SH-SY5Y (cell line): ENCODE measurements at regions not wholly inside any gene's neighbourhood (a gene's known extent, or its start where the extent isn't known, plus 50 kb on each side); places are given as distances from the start of the nearest gene placed in this dataset.

Experiments
- GATA2 ChIP-seq: IDR thresholded peaks from 2 replicates; pipeline ENCODE4 v1.6.1; 2011; ENCODE audit warnings: mild to moderate bottlenecking, low read depth, low read length
- GATA3 ChIP-seq: IDR thresholded peaks from 2 replicates; pipeline ENCODE4 v1.6.1; 2011; ENCODE audit warnings: low read depth, mild to moderate bottlenecking, low read length, moderate library complexity

DNA sequence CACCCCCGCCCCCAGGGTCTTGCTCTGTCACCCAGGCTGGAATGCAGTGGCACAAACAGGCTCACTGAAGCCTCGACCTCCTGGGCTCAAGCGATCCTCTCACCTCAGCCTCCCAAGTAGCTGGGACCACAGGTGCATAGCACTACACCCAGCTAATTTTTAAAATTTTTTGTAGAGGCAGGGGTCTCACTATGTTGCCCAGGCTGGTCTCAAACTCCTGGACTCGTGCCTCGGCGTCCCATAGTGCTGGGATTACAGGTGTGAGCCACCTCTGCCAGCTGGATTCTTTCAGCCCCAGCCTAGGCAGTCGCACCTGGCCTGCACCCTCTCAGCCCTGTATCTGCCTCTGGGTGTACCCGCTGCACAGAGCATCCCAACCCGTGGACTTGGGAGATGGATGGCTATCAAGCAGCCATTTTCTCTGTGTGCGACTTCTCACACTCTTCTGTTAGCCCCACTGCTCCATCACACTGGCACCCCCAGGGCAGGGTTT is 166.4 kb upstream of the HAAO start:
- TF ChIP-seq GATA3: no peak
- TF ChIP-seq GATA2: no peak

DNA sequence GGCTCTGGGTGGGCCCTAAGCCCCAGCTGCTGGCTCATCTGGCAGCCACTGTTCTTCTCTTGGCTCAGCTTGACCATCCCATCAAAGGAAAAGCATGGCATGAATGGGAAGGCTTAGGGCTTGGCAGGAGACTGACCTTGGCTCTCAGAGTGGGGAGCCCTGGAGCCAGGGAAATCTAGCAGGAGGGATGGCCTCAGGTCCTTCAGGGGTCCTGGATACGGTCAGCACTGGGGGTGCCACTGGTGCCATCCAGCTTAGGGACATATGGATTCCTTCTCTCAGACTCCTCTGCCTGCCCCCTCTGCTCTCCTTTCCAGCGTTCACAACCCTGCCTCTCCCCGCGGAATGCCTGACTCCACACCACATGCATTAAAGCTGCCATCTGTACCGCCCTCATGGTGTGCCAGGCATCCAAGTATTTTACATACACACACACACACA is 165.5 kb upstream of the HAAO start:
- TF ChIP-seq GATA3 (no peak), GATA2 (no peak)

DNA sequence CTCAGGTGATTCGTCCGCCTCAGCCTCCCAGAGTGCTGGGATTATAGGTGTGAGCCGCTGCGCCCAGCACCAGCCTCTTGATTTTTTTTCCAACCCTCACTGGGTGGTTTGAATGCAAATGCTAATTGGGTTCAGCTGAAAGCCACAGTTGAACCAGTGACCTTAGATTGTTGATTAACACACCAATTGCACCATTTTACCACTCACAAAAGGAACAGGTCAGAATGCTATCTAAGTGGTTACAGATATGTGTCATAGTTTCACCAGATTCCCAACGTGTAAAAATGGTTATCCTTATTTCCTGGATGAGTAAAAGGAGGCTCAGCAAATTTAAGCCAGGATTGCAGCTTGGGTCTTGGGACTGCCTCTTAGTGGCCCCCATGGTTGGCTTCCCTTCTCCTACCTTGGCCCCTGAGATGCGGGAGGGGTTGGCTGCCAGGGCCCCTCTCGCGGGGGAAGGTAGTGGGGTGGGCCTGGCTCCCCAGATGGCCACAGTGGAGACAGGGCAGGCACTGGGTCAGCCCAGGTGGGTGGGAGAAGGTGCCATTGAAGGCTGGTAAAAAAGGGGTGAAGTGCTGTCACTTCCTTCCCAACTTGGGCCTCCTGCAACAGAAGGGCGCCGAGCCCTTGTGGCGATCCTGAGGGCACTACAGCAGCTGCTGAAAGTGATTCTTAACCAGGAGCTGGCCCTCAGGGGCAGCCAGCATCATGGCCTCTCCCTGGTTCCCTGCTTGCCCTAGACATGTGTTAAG is 164.9 kb upstream of the HAAO start:
- TF ChIP-seq GATA2 (no peak), GATA3 (no peak)

DNA sequence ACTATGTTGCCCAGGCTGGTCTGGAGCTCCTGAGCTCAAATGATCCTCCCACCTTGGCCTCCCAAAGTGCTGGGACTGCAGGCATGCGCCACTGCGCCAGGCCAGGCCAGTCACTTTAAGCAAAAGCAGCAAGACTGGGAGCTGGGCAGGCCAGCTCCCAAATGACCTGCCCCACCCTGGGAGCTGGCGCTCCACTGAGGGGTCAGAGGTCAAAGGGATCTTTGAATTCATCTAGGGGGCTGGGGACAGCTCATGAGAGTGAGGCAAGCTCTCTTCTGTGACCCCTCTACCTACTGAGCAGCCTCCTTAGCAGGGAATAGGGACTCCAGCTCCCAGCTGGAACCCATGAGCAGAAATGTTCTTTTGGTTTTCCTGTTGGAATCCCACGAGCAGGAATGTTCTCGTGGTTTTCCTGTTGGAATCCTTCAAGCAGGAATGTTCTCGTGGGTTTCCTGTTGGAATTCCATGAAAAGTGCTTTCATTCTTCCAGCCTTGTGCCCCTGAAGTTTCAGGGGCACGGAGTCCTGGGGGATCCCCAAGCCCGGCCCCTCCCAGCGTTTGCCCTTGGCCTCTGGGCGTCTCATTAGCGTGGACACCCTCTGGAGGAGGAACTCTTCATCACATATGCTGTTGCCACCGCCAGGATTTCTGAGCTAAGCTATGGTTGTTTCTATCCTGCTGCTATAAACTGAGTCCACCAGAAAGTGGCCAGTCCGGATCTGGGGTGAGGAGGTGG is 162.0 kb upstream of the HAAO start:
- TF ChIP-seq GATA2 (no peak), GATA3 (no peak)

DNA sequence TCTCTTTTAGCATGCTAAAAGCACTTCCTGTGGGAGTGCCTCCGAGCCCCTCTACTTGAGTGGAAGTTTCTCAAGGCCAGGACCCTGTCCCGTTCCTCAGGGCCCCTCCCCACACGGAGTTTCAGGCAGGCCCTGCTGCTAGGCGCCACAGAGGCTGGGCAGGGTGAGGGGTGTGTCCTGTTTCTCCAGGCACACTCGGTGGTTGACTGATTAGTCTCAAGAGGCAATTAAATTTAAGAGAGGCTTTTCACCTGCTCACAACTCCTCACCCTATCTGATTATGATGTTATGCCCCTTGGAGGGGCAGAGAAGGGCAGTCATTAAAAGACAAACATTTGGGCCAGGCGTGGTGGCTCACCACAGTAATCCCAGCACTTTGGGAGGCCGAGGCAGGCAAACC is 160.8 kb upstream of the HAAO start:
- TF ChIP-seq GATA3 (no peak), GATA2 (no peak)

DNA sequence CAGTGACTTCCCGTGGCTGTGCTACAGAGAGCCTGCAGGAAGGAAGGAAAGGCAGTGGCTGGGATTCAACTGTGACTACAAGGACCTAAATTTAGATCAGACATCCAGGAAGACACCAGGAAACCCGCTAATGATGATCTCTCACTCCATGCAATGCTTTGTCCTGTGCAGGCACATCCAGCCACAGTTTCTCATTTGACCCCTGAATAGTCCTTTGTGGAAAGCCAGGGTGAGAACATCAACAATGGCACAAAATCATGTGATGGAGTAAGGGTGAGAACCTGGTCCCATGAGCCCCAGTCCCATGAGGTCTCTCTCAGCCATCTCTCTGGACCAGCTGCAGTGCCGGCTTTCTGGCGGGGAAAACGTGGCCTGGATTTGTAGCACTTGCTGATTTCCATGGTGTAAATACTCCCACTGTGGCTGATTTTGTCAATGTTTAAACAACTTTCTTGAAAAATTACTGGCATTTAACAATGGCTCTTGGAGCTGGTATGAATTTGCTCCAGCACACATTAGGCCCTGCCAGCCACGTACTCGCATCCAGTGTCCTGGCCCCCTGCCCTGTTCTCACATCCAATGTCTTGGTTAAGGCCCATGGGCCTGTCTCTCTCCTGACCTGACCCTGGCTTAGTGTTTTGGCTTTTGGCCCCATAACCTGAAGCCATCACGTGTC is 159.0 kb upstream of the HAAO start:
- TF ChIP-seq GATA3 (no peak), GATA2 (no peak)

DNA sequence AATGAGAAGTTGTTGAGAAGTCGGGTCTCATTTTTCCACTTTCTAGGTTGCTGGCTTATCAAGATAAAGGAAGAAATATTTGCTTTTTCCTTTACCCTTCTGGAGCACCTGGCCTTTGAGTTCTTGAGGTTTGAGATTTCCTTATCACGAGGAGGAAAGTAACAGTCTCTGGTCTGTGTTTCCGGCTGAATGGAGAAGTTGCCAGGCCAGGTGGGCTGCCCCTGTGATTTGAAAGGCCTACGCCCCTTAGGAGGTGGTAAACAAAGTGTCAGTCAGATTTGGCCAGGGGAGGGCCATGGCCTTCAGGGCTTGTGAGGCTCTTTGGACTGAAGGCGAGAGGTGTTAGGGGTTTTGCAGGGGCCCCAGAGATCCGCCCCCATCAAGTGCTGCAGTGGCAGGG is 156.7 kb upstream of the HAAO start:
- no peak for TF ChIP-seq GATA3

DNA sequence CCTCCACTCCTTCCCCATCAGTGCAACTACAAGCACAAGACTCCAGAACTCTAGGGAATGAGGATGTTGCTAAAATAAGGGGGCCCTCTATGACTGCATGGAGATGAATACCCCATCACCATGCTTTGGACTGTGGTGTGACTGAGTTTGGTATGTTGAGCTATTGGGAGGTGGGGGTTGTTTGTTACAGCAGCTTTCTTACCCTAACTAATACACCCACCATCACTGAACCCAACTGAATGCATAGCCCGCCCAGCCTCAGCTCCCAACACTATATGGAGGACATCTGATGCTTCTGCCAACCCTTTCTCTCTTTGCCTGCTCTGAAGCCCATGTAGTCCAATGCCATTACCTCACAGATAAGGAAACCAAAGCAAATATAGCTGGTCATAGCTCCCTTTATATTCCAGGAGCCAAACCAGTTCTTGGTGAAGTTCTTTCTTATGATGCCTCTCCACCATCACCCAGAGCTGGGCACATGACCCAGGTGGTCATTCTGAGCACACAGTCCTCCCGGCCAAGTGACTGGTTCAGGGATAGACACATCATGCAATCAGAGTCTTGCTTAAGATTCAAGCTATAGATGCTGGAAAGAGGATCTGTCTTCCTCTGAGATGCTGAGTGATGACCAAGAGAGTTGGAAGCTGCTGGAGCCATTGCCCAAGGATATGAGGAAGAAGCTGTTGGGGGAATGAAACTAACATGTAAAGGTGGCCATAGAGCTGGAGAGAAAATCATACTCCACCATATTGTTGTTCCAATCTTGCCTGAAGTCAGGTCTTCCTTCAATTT is 155.6 kb upstream of the HAAO start:
- no peak for TF ChIP-seq GATA2
- TF ChIP-seq GATA3: no peak

DNA sequence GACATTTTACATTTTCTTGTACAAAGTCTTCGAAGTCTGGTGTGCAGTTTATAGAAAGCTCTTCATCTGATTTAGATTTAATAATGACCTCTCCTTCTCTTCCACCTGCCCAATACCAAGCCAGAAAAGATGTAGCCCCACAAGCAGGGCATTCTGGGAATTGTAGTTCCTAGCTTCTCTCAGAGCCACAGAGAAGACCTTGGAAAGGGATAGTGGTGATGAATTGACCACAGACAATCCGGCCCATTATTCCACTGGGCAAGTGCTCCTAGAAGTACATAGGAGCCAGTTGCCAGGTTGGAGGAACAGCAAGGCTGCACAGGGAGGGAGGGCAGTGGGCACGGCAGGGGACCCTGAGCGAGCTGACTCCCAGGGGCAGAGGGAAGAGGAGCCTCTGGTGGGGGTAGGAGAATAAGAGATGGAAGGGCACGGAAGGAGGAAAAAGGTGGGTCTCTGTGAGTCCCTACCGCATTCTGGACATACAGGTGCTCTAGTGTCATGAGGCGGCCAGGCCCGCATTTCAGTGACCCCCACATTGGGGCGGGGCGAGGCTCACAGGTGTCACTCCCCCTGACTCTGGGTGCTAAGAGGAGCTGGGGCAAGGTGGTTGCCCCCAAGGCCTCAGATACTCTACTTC is 152.5 kb upstream of the HAAO start:
- no peak for TF ChIP-seq GATA3
- no peak for TF ChIP-seq GATA2

DNA sequence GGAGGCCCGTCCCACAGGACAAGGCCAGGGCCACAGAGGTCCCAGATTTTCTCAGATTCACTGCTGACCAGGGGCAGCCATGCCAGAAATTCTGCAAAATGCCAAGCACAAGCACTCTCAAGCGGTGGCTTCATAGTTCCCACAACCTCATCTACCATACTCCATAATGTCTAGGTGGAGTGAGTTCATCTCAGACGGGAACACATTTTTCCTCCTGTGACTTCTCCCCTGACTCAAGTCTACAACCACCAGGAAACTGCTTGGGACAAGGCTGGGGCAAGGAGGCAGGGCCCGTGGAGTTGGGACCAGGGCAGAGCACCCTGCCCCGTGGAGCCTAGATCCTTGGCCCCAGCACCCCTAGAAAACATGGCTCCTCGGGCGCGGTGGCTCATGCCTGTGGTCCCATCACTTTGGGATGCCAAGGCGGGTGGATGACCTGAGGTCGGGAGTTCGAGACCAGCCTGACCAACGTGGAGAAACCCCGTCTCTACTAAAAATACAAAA is 150.7 kb upstream of the HAAO start:
- TF ChIP-seq GATA3 (no peak), GATA2 (no peak)

DNA sequence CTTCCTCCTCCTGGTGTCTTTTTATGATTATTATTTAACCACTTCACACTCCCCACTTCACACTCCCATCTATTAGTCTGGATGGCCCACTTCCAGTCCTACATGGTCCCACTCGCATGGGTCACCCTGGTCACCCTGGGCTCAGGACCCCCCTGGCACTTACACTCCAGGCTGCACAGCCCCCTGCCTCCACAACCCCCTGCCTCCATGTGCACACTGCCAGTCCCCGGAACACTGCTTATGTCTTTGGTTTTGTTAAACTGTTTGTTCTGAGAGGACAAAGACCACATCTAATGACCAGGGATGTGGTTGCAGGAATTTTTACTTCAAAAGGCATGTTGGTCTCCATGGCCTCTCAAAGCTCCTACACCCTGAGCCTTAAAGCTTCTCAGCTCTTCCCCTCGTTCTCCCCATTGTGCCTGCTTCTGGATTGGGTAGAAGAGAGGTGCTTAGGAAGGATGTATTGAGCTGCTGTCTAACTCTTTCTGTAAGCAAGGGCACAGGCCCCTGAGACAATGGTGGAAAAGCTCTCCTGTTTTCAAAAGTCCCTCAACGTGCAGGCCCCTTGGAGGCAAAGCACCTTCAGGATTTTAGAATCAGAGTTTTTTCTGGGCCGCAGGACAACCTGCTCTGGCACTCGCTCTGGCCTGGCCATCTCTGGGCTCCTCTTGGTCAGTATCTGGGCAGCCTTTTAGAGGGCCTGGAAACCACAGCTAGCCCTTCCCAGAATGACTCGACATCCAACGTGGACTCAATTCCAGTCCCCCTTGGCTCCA is 150.0 kb upstream of the HAAO start:
- TF ChIP-seq GATA2 (no peak), GATA3 (no peak)

DNA sequence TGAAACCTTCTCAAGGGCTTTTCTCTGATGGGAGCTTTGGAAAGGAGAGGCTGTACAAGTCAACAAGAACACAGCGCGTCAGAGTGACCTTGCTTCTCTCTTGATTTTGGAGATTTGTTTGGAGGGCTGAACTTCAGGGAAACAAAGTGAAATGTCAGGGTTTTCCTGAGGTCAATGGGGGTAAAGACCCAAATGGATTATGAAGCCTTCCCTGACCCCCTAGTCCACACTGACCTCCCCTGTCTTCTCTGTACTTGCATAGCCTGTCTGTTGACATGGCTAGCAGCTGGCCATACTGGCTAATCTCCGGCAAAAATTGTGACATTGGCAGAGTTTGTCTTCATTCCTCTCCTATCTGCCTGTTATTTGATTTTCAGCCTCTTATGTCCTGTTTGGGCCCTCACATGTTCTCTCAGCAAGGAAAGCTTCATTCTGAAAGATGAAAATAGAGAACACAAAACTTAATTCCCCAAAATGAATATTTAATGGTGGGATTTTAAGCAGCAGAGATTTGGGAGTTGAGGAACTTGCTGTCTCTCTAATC is 149.3 kb upstream of the HAAO start:
- no peak for TF ChIP-seq GATA2
- no peak for TF ChIP-seq GATA3
